ENCODE measurements at regions not wholly inside any gene's neighbourhood (a gene's known extent, or its start where the extent isn't known, plus 50 kb on each side); places are given as distances from the start of the nearest gene placed in this dataset.
"Not testable (repeated sequence)": the region's sequence is repeated elsewhere in the genome, so short reads cannot be mapped to it uniquely, and the experiment has no call there.

DNA sequence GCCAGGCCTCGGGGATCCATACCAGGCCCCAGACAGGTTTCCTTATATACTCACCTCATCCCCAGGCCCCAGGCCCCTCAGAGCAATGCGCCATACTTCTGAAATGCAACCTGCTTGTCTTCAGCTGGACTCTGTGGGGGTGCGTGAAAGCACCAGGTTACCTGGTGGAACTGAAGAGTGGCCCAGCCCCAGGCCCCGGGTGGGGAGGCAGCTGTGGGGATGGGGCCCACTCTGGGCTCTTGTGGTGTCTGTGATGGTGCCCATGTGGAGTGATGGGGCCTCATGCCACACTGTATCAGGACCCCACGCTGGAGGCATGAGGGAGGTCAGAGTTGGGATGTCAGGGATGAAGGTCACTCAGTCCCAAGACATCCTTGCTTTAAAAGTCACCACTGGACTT, 999.0 kb downstream of the BRD1 start:
- no peak for DNase-seq

- DNase-seq = no peak
Observed at GRCh38 chr22:48827904-48828555, 999.6 kb downstream of the BRD1 start.

- DNase-seq = no peak
Observed at GRCh38 chr22:48827268-48827846, 1000.3 kb downstream of the BRD1 start.

DNA sequence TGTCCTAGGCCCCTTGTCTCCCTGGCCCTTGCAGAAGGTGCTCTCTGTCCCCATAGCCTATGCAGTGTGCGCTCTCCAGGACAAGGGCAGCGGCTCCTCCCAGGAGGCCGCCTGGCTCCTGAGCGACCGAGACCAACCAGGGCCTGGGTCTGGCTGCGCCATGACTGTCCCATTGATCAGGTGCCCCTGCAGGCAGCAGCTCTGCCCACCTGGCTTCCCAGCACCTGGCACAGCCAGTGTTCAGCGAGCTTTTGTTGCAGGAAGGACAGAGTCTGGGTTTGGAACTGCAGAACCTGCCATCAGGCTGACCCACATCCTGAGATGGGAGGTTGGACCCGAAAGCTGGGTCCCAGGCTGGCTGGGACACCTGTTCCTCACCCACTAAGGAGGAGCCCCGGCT, 1001.1 kb downstream of the BRD1 start:
- DNase-seq = no peak

DNA sequence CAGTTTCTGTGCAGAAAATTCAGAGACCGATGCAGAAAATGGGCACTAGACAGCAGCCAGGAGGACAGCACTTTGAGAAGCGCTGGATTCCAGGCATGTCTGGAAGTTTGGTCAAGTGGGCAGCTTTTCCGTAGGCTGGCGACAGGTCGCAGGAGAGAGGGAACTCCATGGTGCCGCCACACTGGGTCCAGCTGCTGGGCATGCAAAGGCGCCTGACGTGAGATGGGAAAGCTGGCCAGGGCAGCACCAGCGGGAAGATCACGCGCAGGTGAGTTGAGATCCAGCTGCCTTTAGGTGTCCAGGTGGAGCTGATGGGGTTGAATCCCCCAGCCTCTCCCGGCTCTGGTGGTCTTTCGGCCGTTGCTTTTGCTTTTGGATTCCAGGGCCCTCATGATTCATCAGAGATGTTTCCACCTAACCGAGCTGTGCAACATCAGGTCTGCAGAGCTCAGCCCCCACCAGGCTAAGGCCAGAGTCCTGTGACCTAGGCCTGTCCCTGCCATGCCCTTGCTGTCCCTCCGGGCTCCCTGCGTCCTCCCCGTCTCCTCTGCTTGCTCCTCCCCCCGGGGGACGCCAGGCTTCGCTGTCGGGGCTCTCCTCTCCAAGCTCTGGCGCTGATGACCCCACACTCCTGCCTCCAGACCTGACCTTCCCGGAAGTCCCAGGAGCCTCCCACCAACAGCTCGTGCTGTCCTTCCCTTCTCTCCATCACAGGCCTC, 1001.7 kb downstream of the BRD1 start:
- no peak for DNase-seq

GRCh38 chr22:48824712-48825651, 1002.7 kb downstream of the BRD1 start:
- DNase-seq = no peak

- no peak for DNase-seq
Observed at GRCh38 chr22:48823941-48824340, 1003.7 kb downstream of the BRD1 start.

DNA sequence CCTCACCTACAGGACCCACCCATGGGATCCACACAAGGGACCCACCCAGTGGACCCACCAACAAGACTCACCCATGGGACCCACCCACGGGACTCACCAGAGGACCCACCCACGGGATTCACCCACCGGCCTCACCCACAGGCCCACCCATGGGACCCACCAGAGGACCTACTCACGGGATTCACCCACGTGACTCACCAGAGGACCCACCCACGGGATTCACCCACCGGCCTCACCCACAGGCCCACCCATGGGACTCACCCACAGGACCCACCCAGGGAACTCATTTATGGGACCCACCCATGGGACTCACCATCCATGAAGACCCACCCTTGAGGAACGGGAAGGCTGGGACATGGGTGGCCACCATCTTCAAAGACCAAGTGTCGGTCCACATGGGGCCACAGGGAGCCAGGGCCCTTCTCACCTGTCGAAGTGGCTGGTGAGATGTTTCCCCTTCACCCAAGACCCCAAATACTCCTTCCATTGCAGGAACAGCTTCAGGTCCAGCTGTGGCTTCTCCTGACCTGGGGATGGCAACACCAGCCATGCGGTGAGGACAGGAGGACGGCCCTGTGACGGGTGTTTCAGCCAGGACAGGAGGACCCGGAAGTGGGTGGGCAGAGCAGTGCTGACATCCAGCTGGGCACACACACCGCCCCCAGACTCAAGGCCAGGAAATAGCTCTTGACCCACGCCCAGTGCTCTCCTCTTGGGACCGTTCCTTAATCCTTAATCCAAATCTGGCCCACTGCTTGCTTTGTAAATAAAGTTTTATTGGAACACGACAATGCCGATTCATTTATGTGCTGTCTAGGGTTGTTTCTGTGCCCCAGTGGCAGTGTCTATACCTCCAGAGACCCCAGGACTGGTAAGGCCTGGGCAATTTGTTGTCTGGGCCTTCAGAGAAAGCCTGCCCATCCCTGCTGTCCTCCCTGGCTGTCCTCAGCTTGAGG, 1005.1 kb downstream of the BRD1 start:
- no peak for DNase-seq

- no peak for DNase-seq
Observed at GRCh38 chr22:48821727-48822126, 1005.9 kb downstream of the BRD1 start.

- DNase-seq = no peak
Observed at GRCh38 chr22:48821346-48821690, 1006.4 kb downstream of the BRD1 start.

DNA sequence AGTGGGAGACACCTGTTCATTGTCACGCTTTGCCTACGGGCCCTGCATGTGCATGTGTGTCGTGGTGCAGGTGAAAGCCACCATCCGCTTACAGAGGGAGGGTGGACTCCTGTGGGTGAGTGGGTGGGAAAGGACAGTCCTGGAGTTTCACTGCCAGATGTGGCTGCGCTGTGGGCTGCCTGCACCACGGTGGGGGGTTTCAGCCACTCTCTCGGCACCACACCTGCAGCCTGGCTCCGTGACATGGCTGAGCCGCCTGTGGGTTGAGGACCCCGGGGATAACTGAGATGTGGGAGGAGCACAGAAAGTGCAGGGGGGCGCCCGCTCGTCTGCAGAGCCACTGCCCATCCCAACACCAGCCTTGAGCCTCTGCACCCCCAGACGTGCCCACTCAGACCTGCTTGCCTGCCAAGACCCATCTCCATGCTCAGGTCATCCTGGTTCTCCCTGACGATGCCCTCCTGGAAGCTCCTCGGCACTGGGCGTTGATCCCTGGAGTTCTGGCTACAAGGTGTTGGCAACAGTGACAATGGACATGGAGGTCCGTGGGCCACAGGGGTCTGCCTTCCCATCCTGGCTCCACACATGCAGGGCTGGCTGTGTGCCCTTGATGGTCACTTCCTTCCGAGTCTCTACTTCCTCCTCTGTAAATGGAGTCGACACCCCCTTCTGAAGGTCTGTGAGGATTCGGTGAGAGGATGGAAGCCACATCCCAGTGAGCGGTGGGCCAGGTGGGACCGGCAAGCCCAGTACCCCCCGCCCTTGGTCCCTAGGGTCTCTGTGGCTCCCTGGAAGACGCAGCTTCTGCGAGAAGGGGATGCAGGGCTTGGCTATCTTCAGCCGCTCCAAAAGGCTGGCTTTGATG, 1007.0 kb downstream of the BRD1 start:
- no peak for DNase-seq

DNA sequence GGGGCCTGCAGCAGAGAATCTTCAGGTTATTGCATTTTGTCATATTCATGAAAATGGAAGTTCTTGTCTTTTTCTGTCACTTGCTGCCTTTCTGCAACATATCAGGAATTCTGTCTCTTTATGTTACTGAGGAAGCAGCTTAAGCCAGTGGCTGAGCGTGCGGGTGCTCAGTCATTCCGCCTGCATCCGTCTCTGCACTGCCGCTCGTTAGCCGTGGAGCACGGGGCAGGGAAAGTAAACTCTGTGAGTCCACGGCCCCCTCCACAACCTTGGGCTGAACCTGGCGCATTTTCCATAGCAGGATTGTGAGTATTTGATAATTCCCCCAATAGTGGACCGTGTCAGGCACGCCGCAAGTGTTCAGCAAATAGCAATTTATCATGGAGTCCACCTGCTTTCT, 1007.7 kb downstream of the BRD1 start:
- DNase-seq = no peak

GRCh38 chr22:48819232-48819631, 1008.4 kb downstream of the BRD1 start:
- DNase-seq = no peak

DNA sequence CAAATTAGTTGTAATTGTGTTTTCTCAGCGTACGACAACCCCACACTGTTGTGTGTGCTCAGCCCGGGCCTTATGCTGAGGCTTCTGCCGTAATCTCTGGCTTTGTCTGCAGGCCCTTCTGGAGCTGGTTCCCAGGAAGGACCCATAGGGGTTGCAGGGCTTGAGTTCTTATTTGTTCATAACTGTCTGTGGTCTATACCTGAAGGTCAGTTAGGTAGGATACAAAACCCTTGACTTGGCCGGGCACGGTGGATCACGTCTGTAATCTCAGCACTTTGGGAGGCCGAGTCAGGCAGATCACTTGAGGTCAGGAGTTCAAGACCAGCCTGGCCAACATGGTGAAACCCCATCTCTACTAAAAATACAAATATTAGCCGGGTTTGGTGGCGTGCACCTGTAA, 1010.2 kb downstream of the BRD1 start:
- DNase-seq = not testable (repeated sequence)

- no peak for DNase-seq
Observed at GRCh38 chr22:48811885-48812284, 1015.8 kb downstream of the BRD1 start.

GRCh38 chr22:48808038-48808960, 1019.4 kb downstream of the BRD1 start:
- DNase-seq = no peak

DNA sequence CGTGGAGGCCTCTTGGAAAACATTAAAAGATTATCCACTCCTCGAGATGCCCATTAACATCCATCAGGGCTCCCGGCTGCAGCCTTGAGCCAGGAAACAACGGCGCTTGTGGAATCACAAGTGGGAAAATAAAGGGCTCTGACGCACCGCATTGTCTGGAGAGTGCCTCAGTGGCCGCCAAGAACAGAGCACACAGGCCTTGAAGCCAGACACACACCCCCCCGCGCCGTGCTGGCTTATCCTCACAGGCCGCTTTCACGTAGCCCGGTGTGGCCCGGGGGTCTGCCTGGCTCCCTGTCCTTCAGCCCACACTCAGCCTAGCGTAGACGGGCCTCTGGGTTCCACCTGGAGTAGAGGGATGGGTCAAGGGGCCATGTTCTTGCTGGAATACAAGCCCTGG, 1020.5 kb downstream of the BRD1 start:
- no peak for DNase-seq

DNA sequence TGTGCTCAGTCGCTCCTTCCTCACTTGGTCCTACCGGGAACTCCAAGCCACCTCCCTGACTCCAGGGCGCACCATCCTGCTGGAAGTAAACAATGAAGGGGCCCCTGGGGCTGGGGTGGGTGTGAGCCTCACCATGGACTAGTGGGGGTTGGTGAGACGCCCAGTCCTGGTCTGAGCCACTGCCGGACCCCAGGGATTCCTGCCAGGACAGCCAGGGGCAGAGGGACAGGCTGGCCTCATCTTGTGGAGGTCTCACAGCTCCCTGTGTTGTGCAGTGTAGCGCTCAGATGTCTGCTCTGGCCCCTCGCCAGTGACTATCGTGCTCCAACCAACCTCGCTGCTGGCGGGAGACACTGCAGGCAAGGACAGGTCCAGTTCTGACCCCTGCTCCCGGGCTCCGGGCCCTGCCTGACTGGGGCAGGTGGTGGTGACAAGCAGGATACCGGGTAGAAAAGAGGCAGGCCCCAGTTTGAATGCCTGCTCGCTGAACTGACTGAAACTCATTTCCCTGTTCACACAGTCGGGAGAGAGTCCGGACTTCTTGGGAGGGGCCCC, 1021.4 kb downstream of the BRD1 start:
- no peak for DNase-seq

DNA sequence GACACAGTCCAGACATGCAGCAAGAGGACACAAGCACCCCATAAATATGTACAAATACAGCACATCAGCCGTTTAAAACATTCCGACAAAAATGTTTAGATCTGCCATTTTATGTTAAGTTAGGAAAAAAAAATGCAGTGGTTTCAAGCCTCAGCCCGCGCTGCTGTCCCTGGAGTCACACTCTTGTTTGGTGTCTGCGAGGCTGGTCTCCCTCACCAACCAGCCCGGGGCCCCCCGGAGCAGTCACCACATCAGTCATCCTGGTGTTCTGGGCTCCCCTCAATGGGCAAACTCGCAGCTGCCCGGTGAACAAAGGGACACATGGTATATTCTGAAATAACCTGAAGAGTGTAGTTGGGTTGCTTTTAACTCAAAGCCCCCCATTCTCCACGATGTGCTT, 1022.2 kb downstream of the BRD1 start:
- no peak for DNase-seq

GRCh38 chr22:48804811-48805301, 1022.8 kb downstream of the BRD1 start:
- no peak for DNase-seq
